Kidney epithelial cell (primary cell): ENCODE measurements at regions not wholly inside any gene's neighbourhood (a gene's known extent, or its start where the extent isn't known, plus 50 kb on each side); places are given as distances from the start of the nearest gene placed in this dataset.

Source experiments
- DNase-seq: peaks from one replicate; pipeline ENCODE4 v3.0.0-alpha.2; 2010; ENCODE audit warnings: low read depth
- H3K27me3 ChIP-seq: 2 replicates; pipeline ENCODE4 v1.6.0; 2011; ENCODE audit warnings: low read length; ENCODE audit not compliant: control insufficient read depth, insufficient read depth
- H3K36me3 ChIP-seq: 2 replicates; pipeline ENCODE4 v1.5.1; 2011; ENCODE audit warnings: low read length; ENCODE audit not compliant: control insufficient read depth, insufficient read depth
- H3K4me3 ChIP-seq: 2 replicates; pipeline ENCODE4 v1.5.1; 2011; ENCODE audit warnings: low read depth, mild to moderate bottlenecking, control low read depth, low read length
- TF ChIP-seq, protein P1 (sequence below): IDR thresholded peaks from 2 replicates; pipeline ENCODE4 v1.5.1; 2011; ENCODE audit warnings: mild to moderate bottlenecking, moderate library complexity, low read length, control low read depth, inconsistent platforms; ENCODE audit not compliant: insufficient read depth, poor library complexity, severe bottlenecking

DNA sequence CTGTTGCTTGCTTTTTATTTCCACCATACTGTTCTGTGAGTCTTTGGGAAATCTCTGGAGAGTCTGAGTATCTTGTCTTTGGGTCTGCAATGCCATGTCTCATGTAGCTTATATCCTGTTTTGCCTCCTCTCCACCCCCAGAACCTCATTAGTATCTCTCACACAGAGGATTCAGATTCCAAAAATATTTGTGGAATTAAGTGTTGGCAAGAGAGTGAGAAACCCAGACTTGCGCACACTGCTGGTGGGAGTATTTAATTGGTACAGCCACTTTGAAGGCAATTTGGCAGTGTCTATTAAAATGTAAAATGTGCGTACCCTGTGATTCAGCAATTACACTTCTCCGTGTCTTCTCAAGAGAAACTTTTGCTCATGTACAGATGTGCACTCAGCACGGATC, 68.6 kb downstream of the ZNF621 start:
- DNase-seq = no peak
- no peaks in the 10 kb centered on the region for H3K36me3 ChIP-seq
- H3K4me3 ChIP-seq = no peak overlapping the region

DNA sequence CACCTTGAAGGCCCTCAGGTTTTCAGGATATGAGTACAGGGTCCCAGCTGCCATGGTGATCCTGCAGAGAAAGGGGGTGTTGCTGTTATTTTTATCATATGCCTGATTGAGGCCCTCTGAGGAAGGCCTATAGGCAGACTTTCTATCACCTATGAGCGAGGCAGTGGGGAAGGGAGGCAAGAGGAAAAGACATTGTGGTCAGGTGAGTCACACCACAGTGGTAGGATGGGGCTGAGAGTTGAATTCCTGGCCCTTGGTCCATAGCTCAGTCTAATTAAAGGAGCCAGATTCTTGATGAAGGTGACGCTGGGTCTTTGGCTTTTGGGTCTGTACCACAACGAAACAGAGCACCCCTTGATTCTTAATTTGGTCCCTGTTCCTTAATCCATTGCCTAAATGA, 72.7 kb downstream of the ZNF621 start:
- TF ChIP-seq, protein P1, sequence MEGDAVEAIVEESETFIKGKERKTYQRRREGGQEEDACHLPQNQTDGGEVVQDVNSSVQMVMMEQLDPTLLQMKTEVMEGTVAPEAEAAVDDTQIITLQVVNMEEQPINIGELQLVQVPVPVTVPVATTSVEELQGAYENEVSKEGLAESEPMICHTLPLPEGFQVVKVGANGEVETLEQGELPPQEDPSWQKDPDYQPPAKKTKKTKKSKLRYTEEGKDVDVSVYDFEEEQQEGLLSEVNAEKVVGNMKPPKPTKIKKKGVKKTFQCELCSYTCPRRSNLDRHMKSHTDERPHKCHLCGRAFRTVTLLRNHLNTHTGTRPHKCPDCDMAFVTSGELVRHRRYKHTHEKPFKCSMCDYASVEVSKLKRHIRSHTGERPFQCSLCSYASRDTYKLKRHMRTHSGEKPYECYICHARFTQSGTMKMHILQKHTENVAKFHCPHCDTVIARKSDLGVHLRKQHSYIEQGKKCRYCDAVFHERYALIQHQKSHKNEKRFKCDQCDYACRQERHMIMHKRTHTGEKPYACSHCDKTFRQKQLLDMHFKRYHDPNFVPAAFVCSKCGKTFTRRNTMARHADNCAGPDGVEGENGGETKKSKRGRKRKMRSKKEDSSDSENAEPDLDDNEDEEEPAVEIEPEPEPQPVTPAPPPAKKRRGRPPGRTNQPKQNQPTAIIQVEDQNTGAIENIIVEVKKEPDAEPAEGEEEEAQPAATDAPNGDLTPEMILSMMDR = no peak
- no peaks in the 10 kb centered on the region for H3K36me3 ChIP-seq
- no peaks in the 10 kb centered on the region for H3K27me3 ChIP-seq
- no peak overlapping the region for H3K4me3 ChIP-seq
- DNase-seq = peak; percentile 21

More for the DNA sequence above, 68.6 kb downstream of the ZNF621 start:
- no peaks in the 10 kb centered on the region for H3K27me3 ChIP-seq
- TF ChIP-seq, protein P1 = no peak

DNA sequence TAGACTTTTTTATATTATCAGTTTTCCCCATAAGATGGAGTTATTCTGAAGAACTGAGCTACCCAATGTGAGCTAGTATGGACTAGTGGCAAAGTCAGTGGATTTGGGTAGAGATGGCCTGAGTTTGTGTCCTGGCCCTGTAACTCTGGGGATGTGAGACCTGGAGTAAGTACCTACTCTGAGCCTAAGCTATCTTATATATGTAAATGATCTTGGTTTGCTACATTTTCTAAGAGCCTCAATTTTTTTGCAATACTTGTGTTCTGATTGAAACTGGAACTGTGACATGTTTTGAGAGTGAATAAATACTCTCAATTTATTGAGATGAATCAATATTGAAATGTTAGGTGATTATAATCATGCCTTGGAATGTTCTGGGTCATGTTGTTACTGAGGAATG, 73.6 kb downstream of the ZNF621 start:
- TF ChIP-seq, protein P1 = no peak
- DNase-seq = no peak

DNA sequence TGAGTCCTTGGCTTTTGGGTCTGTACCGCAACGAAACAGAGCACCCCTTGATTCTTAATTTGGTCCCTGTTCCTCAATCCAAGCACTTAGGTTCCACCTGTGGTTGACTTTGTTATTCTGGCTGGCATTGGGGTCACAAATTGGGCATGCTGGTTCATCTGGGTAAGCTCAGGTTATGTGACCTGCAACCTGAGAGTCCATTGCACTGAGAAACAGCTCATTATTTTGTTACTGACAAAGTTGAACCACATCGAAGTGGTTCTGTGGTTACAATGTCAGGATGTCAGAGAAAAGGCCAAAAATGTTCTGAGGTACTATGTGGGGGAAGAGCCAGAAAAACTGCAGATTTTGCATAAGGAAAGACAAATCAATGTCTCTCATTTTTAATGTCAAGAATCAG, 74.2 kb downstream of the ZNF621 start:
- Histone ChIP-seq H3K27me3 (no peaks in the 10 kb centered on the region), H3K4me3 (no peak overlapping the region), H3K36me3 (no peaks in the 10 kb centered on the region)
- no peak for DNase-seq
- TF ChIP-seq, protein P1 = no peak

More for the DNA sequence above, 73.6 kb downstream of the ZNF621 start:
- Histone ChIP-seq H3K27me3 (no peaks in the 10 kb centered on the region), H3K4me3 (no peak overlapping the region), H3K36me3 (no peaks in the 10 kb centered on the region)

DNA sequence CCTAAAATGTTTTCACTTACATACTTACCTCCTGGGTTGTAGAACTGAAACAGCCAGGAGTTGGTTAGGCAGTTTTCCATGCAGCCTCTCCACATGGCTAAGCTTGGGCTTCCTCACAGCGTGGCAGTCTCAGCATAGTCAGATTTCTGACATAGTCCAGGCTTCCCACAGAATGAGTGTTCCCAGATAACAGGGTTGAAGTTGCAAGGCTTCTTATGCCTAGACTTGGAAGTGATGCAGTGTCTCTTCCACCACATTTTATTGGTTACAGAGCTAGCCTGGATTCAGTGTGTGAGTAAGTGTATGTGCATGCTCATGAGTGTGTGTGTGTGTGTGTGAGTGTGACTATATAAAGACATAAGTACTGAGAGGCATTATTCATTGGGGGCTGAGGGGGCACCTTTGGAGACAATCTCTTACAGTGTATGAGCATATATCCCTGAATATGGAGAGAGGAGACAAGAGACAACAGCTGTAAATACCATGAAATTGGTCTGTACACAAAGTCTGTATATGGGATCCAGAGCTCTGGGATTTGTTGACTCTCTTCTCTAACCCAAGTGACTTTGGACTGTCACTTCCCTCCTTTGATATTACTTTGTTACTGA, 78.1 kb downstream of the ZNF621 start:
- H3K27me3 ChIP-seq = no peaks in the 10 kb centered on the region
- TF ChIP-seq, protein P1 = no peak
- no peak overlapping the region for H3K4me3 ChIP-seq
- no peak for DNase-seq
- no peaks in the 10 kb centered on the region for H3K36me3 ChIP-seq

DNA sequence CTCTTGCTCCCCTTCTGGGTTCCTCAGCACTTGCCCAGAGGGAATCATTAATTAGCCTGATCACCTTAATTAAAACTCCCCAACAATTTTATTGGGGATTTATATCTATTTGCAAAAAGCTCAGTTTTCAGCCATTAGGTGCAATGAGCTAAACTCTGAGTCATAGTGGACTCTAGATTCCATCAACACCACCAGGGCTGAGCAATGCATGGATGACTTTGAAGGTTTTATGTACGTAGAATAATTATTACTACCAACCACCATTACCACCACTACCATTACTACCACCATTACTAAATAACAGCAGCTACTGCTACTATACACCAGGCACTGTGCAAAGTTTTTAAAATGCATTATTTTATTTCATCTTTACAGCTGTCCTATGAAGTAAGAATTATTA, 81.2 kb downstream of the ZNF621 start:
- Histone ChIP-seq H3K36me3 (no peaks in the 10 kb centered on the region), H3K4me3 (no peak overlapping the region), H3K27me3 (no peaks in the 10 kb centered on the region)
- TF ChIP-seq, protein P1 = no peak
- no peak for DNase-seq
